Loucy (cell line): ENCODE measurements at regions not wholly inside any gene's neighbourhood (a gene's known extent, or its start where the extent isn't known, plus 50 kb on each side); places are given as distances from the start of the nearest gene placed in this dataset.

ENCODE experiments used
- EZH2phosphoT487 ChIP-seq: fragments of 200-600 bp; IDR thresholded peaks from 2 replicates; pipeline ENCODE4 v1.6.1; 2018; ENCODE audit warnings: antibody characterized with exemption, mild to moderate bottlenecking, moderate library complexity, borderline replicate concordance
- TF ChIP-seq, protein P1 (sequence below): fragments of 200-600 bp; sonication (generic); conservative IDR thresholded peaks from 2 replicates; pipeline ENCODE4 v1.5.1; 2014; ENCODE audit warnings: mild to moderate bottlenecking, antibody characterized with exemption, low read length

DNA sequence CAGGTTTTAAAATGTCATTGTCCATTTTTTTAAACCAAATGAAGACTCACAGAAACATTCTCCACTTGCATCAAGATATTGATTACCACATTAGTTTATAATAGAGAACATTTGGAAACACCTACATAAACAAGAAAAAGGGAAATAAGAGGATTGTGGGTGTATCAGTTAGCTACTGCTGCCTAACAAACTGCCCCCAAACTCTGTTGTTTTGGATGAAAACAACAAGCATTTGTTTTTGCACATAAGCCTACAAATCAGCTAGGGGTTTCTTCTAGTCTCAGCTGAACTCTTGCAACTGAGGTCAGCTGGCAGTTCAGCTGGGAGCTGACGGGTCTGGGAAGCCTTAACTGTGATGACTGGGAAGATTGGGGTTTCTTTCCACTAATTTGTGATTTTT lies 464.4 kb downstream of the COG6 start:
- TF ChIP-seq, protein P1, sequence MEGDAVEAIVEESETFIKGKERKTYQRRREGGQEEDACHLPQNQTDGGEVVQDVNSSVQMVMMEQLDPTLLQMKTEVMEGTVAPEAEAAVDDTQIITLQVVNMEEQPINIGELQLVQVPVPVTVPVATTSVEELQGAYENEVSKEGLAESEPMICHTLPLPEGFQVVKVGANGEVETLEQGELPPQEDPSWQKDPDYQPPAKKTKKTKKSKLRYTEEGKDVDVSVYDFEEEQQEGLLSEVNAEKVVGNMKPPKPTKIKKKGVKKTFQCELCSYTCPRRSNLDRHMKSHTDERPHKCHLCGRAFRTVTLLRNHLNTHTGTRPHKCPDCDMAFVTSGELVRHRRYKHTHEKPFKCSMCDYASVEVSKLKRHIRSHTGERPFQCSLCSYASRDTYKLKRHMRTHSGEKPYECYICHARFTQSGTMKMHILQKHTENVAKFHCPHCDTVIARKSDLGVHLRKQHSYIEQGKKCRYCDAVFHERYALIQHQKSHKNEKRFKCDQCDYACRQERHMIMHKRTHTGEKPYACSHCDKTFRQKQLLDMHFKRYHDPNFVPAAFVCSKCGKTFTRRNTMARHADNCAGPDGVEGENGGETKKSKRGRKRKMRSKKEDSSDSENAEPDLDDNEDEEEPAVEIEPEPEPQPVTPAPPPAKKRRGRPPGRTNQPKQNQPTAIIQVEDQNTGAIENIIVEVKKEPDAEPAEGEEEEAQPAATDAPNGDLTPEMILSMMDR = no peak
- TF ChIP-seq EZH2phosphoT487 = no peak
